K562 (cell line): ENCODE measurements at regions not wholly inside any gene's neighbourhood (a gene's known extent, or its start where the extent isn't known, plus 50 kb on each side); places are given as distances from the start of the nearest gene placed in this dataset.

Source experiments
- ATAC-seq: fragments of 200-7000 bp; cut with Tn5 transposase; 3 replicates; pipeline ENCODE4 v1.9.1; 2020; ENCODE audit warnings: moderate library complexity
- BruUV-seq: library from RNA; stranded (reverse); fragments of 400-500 nt; replicated peaks from 2 replicates; lab custom pipeline; 2021; lab: Mats Ljungman, UMichigan
- CTCF ChIA-PET: fragments of 300-600 bp; formaldehyde crosslinking; extraction: SDS; loops from one replicate; lab custom pipeline; 2021; ENCODE audit warnings: low intra/inter-chr PET ratio; lab: Yijun Ruan, JAX
- POLR2A ChIA-PET: fragments of 300-600, 350-650 bp; sonication (Branson Sonifier 250); formaldehyde crosslinking; extraction: SDS; loops from one replicate; lab custom pipeline; 2021; ENCODE audit warnings: antibody characterized with exemption, inconsistent platforms; lab: Yijun Ruan, JAX
- DNase-seq, 4 experiments: peaks; one replicate each; pipeline versions ENCODE4 v3.0.0 to v3.0.0-alpha.2; 2011 to 2018; ENCODE audit warnings: low spot score in 3 of 4, mixed read lengths in 3 of 4; ENCODE audit errors: extremely low read depth in 1 of 4
- FAIRE-seq: peaks from 2 replicates; lab custom pipeline; 2011; peaks lifted over from hg19 to GRCh38; lab: Jason Lieb, UNC
- H2AFZ ChIP-seq: 2 replicates; pipeline ENCODE4 v1.6.0; 2011; ENCODE audit warnings: low read depth, low read length, control low read depth, inconsistent platforms
- H3K27ac ChIP-seq: fragments of 200-600 bp; 3 replicates; pipeline ENCODE4 v1.8.0; 2011; ENCODE audit warnings: low read depth, mild to moderate bottlenecking, control low read depth, inconsistent platforms, low read length, moderate library complexity, mixed read lengths; ENCODE audit errors: extremely low read depth
- H3K27me3 ChIP-seq, 2 experiments: fragments of 300-600 bp in 1 of 2; 2 replicates in 1 of 2; 3 replicates in 1 of 2; pipeline versions ENCODE4 v1.6.0 to v1.8.0; 2011; ENCODE audit warnings: inconsistent platforms in 2 of 2, low read length in 2 of 2, mild to moderate bottlenecking in 1 of 2, mixed read lengths in 1 of 2, moderate library complexity in 1 of 2; ENCODE audit not compliant: control insufficient read depth in 2 of 2, insufficient read depth in 2 of 2
- H3K36me3 ChIP-seq: fragments of 300-600 bp; 3 replicates; pipeline ENCODE4 v1.8.0; 2011; ENCODE audit warnings: mild to moderate bottlenecking, low read length, inconsistent platforms; ENCODE audit not compliant: control insufficient read depth, insufficient read depth
- H3K4me1 ChIP-seq, 2 experiments: fragments of 200-600 bp in 1 of 2; replicated peaks in 1 of 2; 2 replicates in 1 of 2; 3 replicates in 1 of 2; pipeline versions ENCODE4 v1.5.1 to v1.8.0; 2011; ENCODE audit warnings: inconsistent platforms in 2 of 2, low read length in 2 of 2, mild to moderate bottlenecking in 1 of 2, mixed read lengths in 1 of 2, moderate library complexity in 1 of 2; ENCODE audit not compliant: control insufficient read depth in 2 of 2, insufficient read depth in 2 of 2
- H3K4me2 ChIP-seq: 2 replicates; pipeline ENCODE4 v1.6.1; 2011; ENCODE audit warnings: low read length, control low read depth, inconsistent platforms, mixed read lengths; ENCODE audit not compliant: insufficient read depth
- H3K4me3 ChIP-seq: fragments of 200-600 bp; sonication (generic), shearing (Covaris generic); 2 replicates; pipeline ENCODE4 v1.5.1; 2016; ENCODE audit warnings: control low read depth, inconsistent platforms
- H3K79me2 ChIP-seq: fragments of 200-600 bp; 3 replicates; pipeline ENCODE4 v1.8.0; 2011; ENCODE audit warnings: low read length, inconsistent platforms; ENCODE audit not compliant: control insufficient read depth, insufficient read depth
- H3K9ac ChIP-seq, 2 experiments: 2 replicates each; pipeline versions ENCODE4 v1.6.0 to v1.6.1; 2011; ENCODE audit warnings: low read depth in 2 of 2, low read length in 2 of 2, control low read depth in 1 of 2, inconsistent platforms in 1 of 2, mild to moderate bottlenecking in 1 of 2, mixed read lengths in 1 of 2; ENCODE audit not compliant: insufficient read depth in 1 of 2
- H3K9me1 ChIP-seq: one replicate; pipeline ENCODE4 v1.6.0; 2011; ENCODE audit warnings: inconsistent platforms, mild to moderate bottlenecking, low read length, moderate library complexity; ENCODE audit not compliant: control insufficient read depth, insufficient read depth
- H3K9me3 ChIP-seq: replicated peaks from 2 replicates; pipeline ENCODE4 v1.5.1; 2011; ENCODE audit warnings: low read depth, low read length, inconsistent platforms; ENCODE audit not compliant: control insufficient read depth, insufficient read depth
- H4K20me1 ChIP-seq: replicated peaks from 2 replicates; pipeline ENCODE4 v1.6.1; 2011; ENCODE audit warnings: low read length, inconsistent platforms, mixed read lengths; ENCODE audit not compliant: control insufficient read depth, insufficient read depth
- CBX3 ChIP-seq, 2 experiments: IDR thresholded peaks; 1 replicate in 1 of 2; 2 replicates in 1 of 2; pipeline ENCODE4 v1.6.1; 2012; ENCODE audit warnings: inconsistent platforms in 2 of 2, low read length in 2 of 2, borderline replicate concordance in 1 of 2, control low read depth in 1 of 2
- ESRRA ChIP-seq: fragments of 450-650 bp; IDR thresholded peaks from 2 replicates; pipeline ENCODE4 v1.6.1; 2014; ENCODE audit warnings: low read depth, mild to moderate bottlenecking, moderate library complexity, borderline replicate concordance
- FOXO4 ChIP-seq: fragments of 450-650 bp; formaldehyde crosslinking; IDR thresholded peaks from 2 replicates; pipeline ENCODE4 v1.4.0; 2020; ENCODE audit warnings: mild to moderate bottlenecking, moderate library complexity
- GATA2 ChIP-seq: sonication (generic); formaldehyde crosslinking; IDR thresholded peaks from 2 replicates; pipeline ENCODE4 v1.4.0; 2020; ENCODE audit warnings: mild to moderate bottlenecking, missing genetic modification reagents
- MEIS2 ChIP-seq: fragments of 450-650 bp; IDR thresholded peaks from 2 replicates; pipeline ENCODE4 v1.6.1; 2014; ENCODE audit warnings: mild to moderate bottlenecking; ENCODE audit not compliant: partially characterized antibody
- POLR2AphosphoS5 ChIP-seq: IDR thresholded peaks from 2 replicates; pipeline ENCODE4 v1.6.1; 2011; ENCODE audit warnings: mild to moderate bottlenecking, low read depth, low read length, moderate library complexity; ENCODE audit not compliant: control insufficient read depth, insufficient read depth
- PRPF4 ChIP-seq: fragments of 200-400 bp; formaldehyde crosslinking; IDR thresholded peaks from one replicate; pipeline ENCODE4 v1.6.1; 2017; ENCODE audit warnings: low read length, low read depth, mild to moderate bottlenecking; ENCODE audit not compliant: insufficient read depth, poor library complexity, severe bottlenecking
- TAF1 ChIP-seq: IDR thresholded peaks from 2 replicates; pipeline ENCODE4 v1.6.1; 2011; ENCODE audit warnings: mild to moderate bottlenecking, low read length, moderate library complexity; ENCODE audit not compliant: insufficient read depth, control insufficient read depth, severe bottlenecking; ENCODE audit errors: extremely low read depth
- TOE1 ChIP-seq, 2 experiments: fragments of 450-650 bp in 1 of 2; sonication (generic) in 1 of 2; formaldehyde crosslinking in 1 of 2; IDR thresholded peaks; 2 replicates each; pipeline versions ENCODE4 v1.7.1 to v1.8.0; 2016 to 2022; ENCODE audit warnings: borderline replicate concordance in 2 of 2, mild to moderate bottlenecking in 2 of 2, antibody characterized with exemption in 1 of 2, inconsistent platforms in 1 of 2, low read depth in 1 of 2, missing genetic modification reagents in 1 of 2, moderate library complexity in 1 of 2
- ZFP30 ChIP-seq: fragments of 250-450 bp; sonication (Bioruptor Pico); IDR thresholded peaks from 2 replicates; pipeline ENCODE4 v1.8.0; 2022; ENCODE audit warnings: moderate library complexity, mild to moderate bottlenecking, inconsistent platforms, borderline replicate concordance
- ZHX1 ChIP-seq: fragments of 150-350 bp; conservative IDR thresholded peaks from 2 replicates; pipeline ENCODE4 v1.6.1; 2014; ENCODE audit warnings: low read length
- ZNF212 ChIP-seq: fragments of 450-650 bp; formaldehyde crosslinking; IDR thresholded peaks from 2 replicates; pipeline ENCODE4 v1.4.0; 2020; ENCODE audit warnings: mild to moderate bottlenecking
- ZNF589 ChIP-seq: fragments of 200-800 bp; sonication (Bioruptor generic); IDR thresholded peaks from 2 replicates; pipeline ENCODE4 v1.6.1; 2016; ENCODE audit warnings: low read depth, missing genetic modification characterization, missing compliant biosample characterization
- ZNF644 ChIP-seq: fragments of 200-800 bp; sonication (Bioruptor generic); IDR thresholded peaks from 2 replicates; pipeline ENCODE4 v1.6.1; 2016; ENCODE audit warnings: low read depth, missing genetic modification characterization, missing compliant biosample characterization
- ZNF655 ChIP-seq: fragments of 250-450 bp; sonication (Bioruptor Pico); IDR thresholded peaks from 2 replicates; pipeline ENCODE4 v1.5.0; 2021
- WGBS: fragments of 100-300 bp; shearing (Covaris generic); methylation state at CpG from one replicate; pipeline ENCODE4 v1.1.6; 2016; ENCODE audit warnings: low coverage, mixed read lengths; ENCODE audit not compliant: insufficient coverage; ENCODE audit errors: missing lambda C conversion rate; 5-methylcytosine and 5-hydroxymethylcytosine counted together
- in situ Hi-C: fragments of 300-500 bp; cut with MboI; formaldehyde crosslinking; loops from 4 replicates; pipeline ENCODE4 v1.15.0; 2018; ENCODE audit warnings: inconsistent platforms, mixed read lengths
- intact Hi-C: fragments of 100-400 bp; cut with micrococcal nuclease; formaldehyde crosslinking; loops from 2 replicates; pipeline ENCODE4 v1.14.2; 2022

- no peak overlapping the region for H3K9ac ChIP-seq
- DNase-seq (no peak), FAIRE-seq (no peak), ATAC-seq (no peak)
- in situ Hi-C loops = no loop called here
- H4K20me1 ChIP-seq = no peaks in the 10 kb centered on the region
- no peaks in the 10 kb centered on the region for H3K36me3 ChIP-seq
- H2AFZ ChIP-seq = no peak overlapping the region
- POLR2A ChIA-PET = no interaction called here
- H3K27me3 ChIP-seq = no peaks in the 10 kb centered on the region
- H3K4me3 ChIP-seq = no peak overlapping the region
- intact Hi-C loops = no loop called here
- no peaks in the 10 kb centered on the region for H3K79me2 ChIP-seq
- no peaks in the 10 kb centered on the region for H3K4me1 ChIP-seq
- WGBS = 0% methylated on average over 3 of the region's 3 CpGs
- TF ChIP-seq ZHX1 (no peak), ZNF655 (CRISPR knock-in tag) (no peak), TAF1 (no peak), POLR2AphosphoS5 (no peak), MEIS2 (no peak), ZFP30 (CRISPR knock-in tag) (no peak), FOXO4 (CRISPR knock-in tag) (no peak), TOE1 (IDR thresholded peaks at IDR 0.05; ENCODE audit: borderline replicate concordance) (no peak), TOE1 (CRISPR knock-in tag; IDR thresholded peaks at IDR 0.05; ENCODE audit: borderline replicate concordance, low read depth) (no peak), CBX3 (IDR thresholded peaks at IDR 0.05; ENCODE audit: borderline replicate concordance in 1 of 2, low read length in 2 of 2) (no peak), ZNF589 (no peak), PRPF4 (no peak), ZNF212 (CRISPR knock-in tag) (no peak), GATA2 (CRISPR knock-in tag) (no peak), ZNF644 (no peak), ESRRA (no peak)
- H3K9me3 ChIP-seq = no peaks in the 10 kb centered on the region
- CTCF ChIA-PET = no interaction called here
- H3K4me2 ChIP-seq = no peak overlapping the region
- H3K27ac ChIP-seq = no peak overlapping the region
- no peaks in the 10 kb centered on the region for H3K9me1 ChIP-seq
- no TSS peak for BruUV-seq
Observed at GRCh38 chr9:79116041-79116440, 455.7 kb upstream of the TLE4 start.
